ENCODE measurements at regions not wholly inside any gene's neighbourhood (a gene's known extent, or its start where the extent isn't known, plus 50 kb on each side); places are given as distances from the start of the nearest gene placed in this dataset.

DNA sequence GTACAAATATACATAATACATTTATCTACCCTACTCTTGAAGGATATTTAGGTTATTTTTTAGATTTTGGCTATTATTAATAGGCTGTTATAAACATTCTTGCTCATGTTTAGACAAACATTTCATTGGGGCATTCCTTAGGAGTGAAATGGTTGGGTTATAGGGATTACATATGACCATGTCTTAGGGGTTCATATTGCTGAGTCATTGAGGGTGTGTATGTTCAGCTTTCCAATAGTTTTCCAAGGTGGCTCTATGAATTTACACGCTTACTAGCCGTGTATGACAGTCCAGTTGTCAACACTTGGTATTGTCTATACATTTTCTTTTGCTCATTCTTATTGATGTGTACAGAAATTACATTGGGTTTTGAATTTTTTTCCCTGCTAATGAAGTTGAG, 125.8 kb downstream of the OXSM start:
- TF ChIP-seq FOS (IDR thresholded peaks at IDR 0.05; ENCODE audit: borderline replicate concordance, insufficient read depth, low read length) (no peak), EZH2 (IDR thresholded peaks at IDR 0.05; ENCODE audit: borderline replicate concordance, low read depth, low read length, severe bottlenecking) (no peak), POLR2AphosphoS5 (IDR thresholded peaks at IDR 0.05; ENCODE audit: insufficient read depth, low read depth, low read length) (no peak), MYC (IDR thresholded peaks at IDR 0.05; ENCODE audit: low read depth, low read length) (no peak), GATA2 (IDR thresholded peaks at IDR 0.05; ENCODE audit: insufficient read depth, insufficient read length, low read depth, low read length) (no peak), POLR2A (IDR thresholded peaks at IDR 0.05; ENCODE audit: low read depth, low read length) (no peak), JUN (IDR thresholded peaks at IDR 0.05; ENCODE audit: borderline replicate concordance, insufficient read depth, insufficient read length, low read depth) (no peak)
- TF ChIP-seq, protein P1, sequence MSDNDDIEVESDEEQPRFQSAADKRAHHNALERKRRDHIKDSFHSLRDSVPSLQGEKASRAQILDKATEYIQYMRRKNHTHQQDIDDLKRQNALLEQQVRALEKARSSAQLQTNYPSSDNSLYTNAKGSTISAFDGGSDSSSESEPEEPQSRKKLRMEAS (IDR thresholded peaks at IDR 0.05; ENCODE audit: insufficient read depth, insufficient read length) = no peak
- TF ChIP-seq, protein P2, sequence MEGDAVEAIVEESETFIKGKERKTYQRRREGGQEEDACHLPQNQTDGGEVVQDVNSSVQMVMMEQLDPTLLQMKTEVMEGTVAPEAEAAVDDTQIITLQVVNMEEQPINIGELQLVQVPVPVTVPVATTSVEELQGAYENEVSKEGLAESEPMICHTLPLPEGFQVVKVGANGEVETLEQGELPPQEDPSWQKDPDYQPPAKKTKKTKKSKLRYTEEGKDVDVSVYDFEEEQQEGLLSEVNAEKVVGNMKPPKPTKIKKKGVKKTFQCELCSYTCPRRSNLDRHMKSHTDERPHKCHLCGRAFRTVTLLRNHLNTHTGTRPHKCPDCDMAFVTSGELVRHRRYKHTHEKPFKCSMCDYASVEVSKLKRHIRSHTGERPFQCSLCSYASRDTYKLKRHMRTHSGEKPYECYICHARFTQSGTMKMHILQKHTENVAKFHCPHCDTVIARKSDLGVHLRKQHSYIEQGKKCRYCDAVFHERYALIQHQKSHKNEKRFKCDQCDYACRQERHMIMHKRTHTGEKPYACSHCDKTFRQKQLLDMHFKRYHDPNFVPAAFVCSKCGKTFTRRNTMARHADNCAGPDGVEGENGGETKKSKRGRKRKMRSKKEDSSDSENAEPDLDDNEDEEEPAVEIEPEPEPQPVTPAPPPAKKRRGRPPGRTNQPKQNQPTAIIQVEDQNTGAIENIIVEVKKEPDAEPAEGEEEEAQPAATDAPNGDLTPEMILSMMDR (IDR thresholded peaks at IDR 0.05; ENCODE audit: extremely low read depth in 1 of 2, insufficient read depth in 1 of 2, low read depth in 1 of 2, low read length in 2 of 2) = no peak
- no peak for DNase-seq (ENCODE audit: low read depth, low spot score)
- no peak for FAIRE-seq
- dilution Hi-C loops (cut with MboI; ENCODE audit: extremely low pct_ligation_motif_present, low sequenced_read_pairs) = no loop called here
- BruUV-seq (replicated peaks) = no TSS peak
- H4K20me1 ChIP-seq (replicated peaks; ENCODE audit: control insufficient read depth, extremely low read depth, insufficient read depth, low read length) = no peaks in the 10 kb centered on the region
- no peaks in the 10 kb centered on the region for H3K4me1 ChIP-seq (ENCODE audit: control insufficient read depth, extremely low read depth, insufficient read depth, low read length)
- H3K27ac ChIP-seq (ENCODE audit: insufficient read depth, low read depth, low read length) = no peak overlapping the region
- H3K79me2 ChIP-seq (ENCODE audit: control insufficient read depth, insufficient read depth, low read length) = no peaks in the 10 kb centered on the region
- no peak overlapping the region for H3K4me2 ChIP-seq (ENCODE audit: insufficient read depth, low read length)
- no peaks in the 10 kb centered on the region for H3K36me3 ChIP-seq (ENCODE audit: control insufficient read depth in 2 of 2, extremely low read depth in 1 of 2, insufficient read depth in 2 of 2, low read length in 2 of 2)
- H3K9me3 ChIP-seq (replicated peaks; ENCODE audit: control insufficient read depth, insufficient read depth, low read length) = no peaks in the 10 kb centered on the region
- H2AFZ ChIP-seq (ENCODE audit: low read depth, low read length) = no peak overlapping the region
- no peaks in the 10 kb centered on the region for H3K27me3 ChIP-seq (ENCODE audit: control insufficient read depth in 2 of 2, insufficient read depth in 2 of 2, low read length in 2 of 2)
- no peak overlapping the region for H3K9ac ChIP-seq (replicated peaks; ENCODE audit: extremely low read depth, insufficient read depth, low read length)
- POLR2A ChIA-PET = no interaction called here
- H3K9me1 ChIP-seq (replicated peaks; ENCODE audit: control insufficient read depth, extremely low read depth, insufficient read depth, low read length) = no peaks in the 10 kb centered on the region
- H3K4me3 ChIP-seq (replicated peaks in 1 of 3; ENCODE audit: insufficient read depth in 1 of 3, low read depth in 1 of 3, low read length in 3 of 3) = no peak overlapping the region
- intact Hi-C loops (cut with micrococcal nuclease) = no loop called here
- CTCF ChIA-PET = no interaction called here

All from endothelial cell of umbilical vein (primary cell).